ENCODE measurements at regions not wholly inside any gene's neighbourhood (a gene's known extent, or its start where the extent isn't known, plus 50 kb on each side); places are given as distances from the start of the nearest gene placed in this dataset.

- no peak for DNase-seq (ENCODE audit: low read depth)
- no peak for TF ChIP-seq CTCF (IDR thresholded peaks at IDR 0.05; ENCODE audit: insufficient read depth, low read depth, low read length, missing control alignments)
- no peak overlapping the region for H3K4me3 ChIP-seq (ENCODE audit: low read depth, low read length)
Measured at GRCh38 chr14:65259000-65259399, 153.5 kb upstream of the FUT8 start.

- no peak for DNase-seq (ENCODE audit: low read depth)
- TF ChIP-seq CTCF (IDR thresholded peaks at IDR 0.05; ENCODE audit: insufficient read depth, low read depth, low read length, missing control alignments): no peak
- H3K4me3 ChIP-seq (ENCODE audit: low read depth, low read length): no peak overlapping the region
Measured at GRCh38 chr14:65260786-65261185, 151.7 kb upstream of the FUT8 start.

GRCh38 chr14:65261425-65261920 is 151.1 kb upstream of the FUT8 start:
- TF ChIP-seq CTCF (IDR thresholded peaks at IDR 0.05; ENCODE audit: insufficient read depth, low read depth, low read length, missing control alignments): no peak
- DNase-seq (ENCODE audit: low read depth): no peak
- no peak overlapping the region for H3K4me3 ChIP-seq (ENCODE audit: low read depth, low read length)

GRCh38 chr14:65261946-65262345 is 150.6 kb upstream of the FUT8 start:
- TF ChIP-seq CTCF (IDR thresholded peaks at IDR 0.05; ENCODE audit: insufficient read depth, low read depth, low read length, missing control alignments): no peak
- no peak overlapping the region for H3K4me3 ChIP-seq (ENCODE audit: low read depth, low read length)

GRCh38 chr14:65263177-65263788 is 149.2 kb upstream of the FUT8 start:
- TF ChIP-seq CTCF (IDR thresholded peaks at IDR 0.05; ENCODE audit: insufficient read depth, low read depth, low read length, missing control alignments): no peak
- no peak for DNase-seq (ENCODE audit: low read depth)
- no peak overlapping the region for H3K4me3 ChIP-seq (ENCODE audit: low read depth, low read length)

More at GRCh38 chr14:65261946-65262345, 150.6 kb upstream of the FUT8 start:
- no peak for DNase-seq (ENCODE audit: low read depth)

GRCh38 chr14:65267856-65268255 is 144.7 kb upstream of the FUT8 start:
- no peak overlapping the region for H3K4me3 ChIP-seq (ENCODE audit: low read depth, low read length)
- TF ChIP-seq CTCF (IDR thresholded peaks at IDR 0.05; ENCODE audit: insufficient read depth, low read depth, low read length, missing control alignments): no peak
- no peak for DNase-seq (ENCODE audit: low read depth)

GRCh38 chr14:65268594-65268993 is 143.9 kb upstream of the FUT8 start:
- no peak overlapping the region for H3K4me3 ChIP-seq (ENCODE audit: low read depth, low read length)
- no peak for DNase-seq (ENCODE audit: low read depth)
- TF ChIP-seq CTCF (IDR thresholded peaks at IDR 0.05; ENCODE audit: insufficient read depth, low read depth, low read length, missing control alignments): no peak
